Upper lobe of left lung (tissue), 4 donors: ENCODE measurements at regions not wholly inside any gene's neighbourhood (a gene's known extent, or its start where the extent isn't known, plus 50 kb on each side); places are given as distances from the start of the nearest gene placed in this dataset.

Experiments
- EP300 ChIP-seq, 4 donors: sonication (generic); formaldehyde crosslinking; IDR thresholded peaks; one replicate each; pipeline ENCODE4 v1.5.1; 2017; ENCODE audit warnings: antibody characterized with exemption in 4 of 4, control low read depth in 2 of 4
- TF ChIP-seq, protein P1 (sequence below), 6 experiments: fragments of 450-650 bp in 4 of 6; fragments of 200-600 bp in 2 of 6; sonication (generic) in 2 of 6; IDR thresholded peaks; one replicate each; pipeline ENCODE4 v1.5.1; 2016 to 2019; ENCODE audit warnings: antibody characterized with exemption in 6 of 6

- TF ChIP-seq, protein P1, sequence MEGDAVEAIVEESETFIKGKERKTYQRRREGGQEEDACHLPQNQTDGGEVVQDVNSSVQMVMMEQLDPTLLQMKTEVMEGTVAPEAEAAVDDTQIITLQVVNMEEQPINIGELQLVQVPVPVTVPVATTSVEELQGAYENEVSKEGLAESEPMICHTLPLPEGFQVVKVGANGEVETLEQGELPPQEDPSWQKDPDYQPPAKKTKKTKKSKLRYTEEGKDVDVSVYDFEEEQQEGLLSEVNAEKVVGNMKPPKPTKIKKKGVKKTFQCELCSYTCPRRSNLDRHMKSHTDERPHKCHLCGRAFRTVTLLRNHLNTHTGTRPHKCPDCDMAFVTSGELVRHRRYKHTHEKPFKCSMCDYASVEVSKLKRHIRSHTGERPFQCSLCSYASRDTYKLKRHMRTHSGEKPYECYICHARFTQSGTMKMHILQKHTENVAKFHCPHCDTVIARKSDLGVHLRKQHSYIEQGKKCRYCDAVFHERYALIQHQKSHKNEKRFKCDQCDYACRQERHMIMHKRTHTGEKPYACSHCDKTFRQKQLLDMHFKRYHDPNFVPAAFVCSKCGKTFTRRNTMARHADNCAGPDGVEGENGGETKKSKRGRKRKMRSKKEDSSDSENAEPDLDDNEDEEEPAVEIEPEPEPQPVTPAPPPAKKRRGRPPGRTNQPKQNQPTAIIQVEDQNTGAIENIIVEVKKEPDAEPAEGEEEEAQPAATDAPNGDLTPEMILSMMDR (IDR thresholded peaks at IDR 0.05): no peak
- no peak for TF ChIP-seq EP300 (IDR thresholded peaks at IDR 0.05)
These were observed 279.6 kb downstream of the RERGL start for GRCh38 chr12:17810399-17810798.
